Astrocyte of the cerebellum (primary cell): ENCODE measurements at regions not wholly inside any gene's neighbourhood (a gene's known extent, or its start where the extent isn't known, plus 50 kb on each side); places are given as distances from the start of the nearest gene placed in this dataset.
A peak's percentile ranks its signal among the peaks of the same experiment; 100 is the strongest.
"Not testable (repeated sequence)": the region's sequence is repeated elsewhere in the genome, so short reads cannot be mapped to it uniquely, and the experiment has no call there.

ENCODE experiments used
- DNase-seq: peaks from one replicate; pipeline ENCODE4 v3.0.0-alpha.2; 2011; ENCODE audit warnings: low read depth
- H3K4me3 ChIP-seq: 2 replicates; pipeline ENCODE4 v1.5.1; 2011; ENCODE audit warnings: mild to moderate bottlenecking, low read depth, low read length, moderate library complexity
- in situ Hi-C: cut with HindIII; loops from 2 replicates; pipeline ENCODE4 v1.10.0; 2017; ENCODE audit warnings: low sequenced_read_pairs
- TF ChIP-seq, protein P1 (sequence below): IDR thresholded peaks from 2 replicates; pipeline ENCODE4 v1.5.1; 2012; ENCODE audit warnings: low read length, low read depth, moderate library complexity, mild to moderate bottlenecking; ENCODE audit errors: missing control alignments

- DNase-seq, H3K4me3 ChIP-seq, in situ Hi-C loops: not testable (repeated sequence)
Measured at GRCh38 chr7:29674626-29675025, 111.0 kb downstream of the PRR15 start.

DNA sequence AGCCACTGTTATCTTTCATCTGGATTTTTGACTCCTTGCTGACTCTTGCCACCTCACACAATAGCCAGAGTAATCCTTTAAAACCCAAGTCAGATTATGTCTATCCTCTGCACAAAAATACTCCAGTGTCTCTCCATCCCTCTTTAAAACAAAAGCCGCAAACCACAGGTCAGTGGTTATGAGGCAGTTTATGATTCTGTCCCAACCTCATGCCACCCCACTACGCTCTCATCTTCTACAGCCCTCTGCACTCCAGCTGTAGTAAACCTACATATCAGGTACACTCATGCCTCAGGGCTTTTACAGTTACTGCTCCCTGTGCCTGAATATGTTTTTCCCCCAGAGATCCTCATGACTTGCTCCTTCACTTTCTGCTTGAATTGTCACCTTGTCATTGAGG is 113.6 kb downstream of the PRR15 start:
- H3K4me3 ChIP-seq, in situ Hi-C loops, DNase-seq: not testable (repeated sequence)

DNA sequence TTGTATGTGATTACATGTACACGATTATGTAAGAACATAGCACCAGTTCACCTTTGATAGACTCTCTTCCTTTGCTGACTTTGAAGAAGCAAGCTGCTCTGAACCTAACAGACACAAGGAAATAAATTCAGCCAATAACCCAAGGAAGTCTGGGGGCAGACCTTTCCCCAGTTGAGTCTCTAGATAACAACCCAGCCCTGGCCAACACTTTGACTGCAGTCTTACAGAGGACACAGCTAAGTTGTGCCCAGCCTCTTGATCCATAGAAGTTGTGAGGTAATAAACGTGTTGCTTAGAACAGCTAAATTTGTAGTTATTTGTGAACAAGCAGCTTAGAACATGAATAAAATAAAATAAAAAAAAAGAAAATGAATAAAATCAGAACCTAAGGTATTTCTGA is 116.3 kb downstream of the PRR15 start:
- DNase-seq, in situ Hi-C loops, H3K4me3 ChIP-seq: not testable (repeated sequence)

GRCh38 chr7:29680601-29681000 is 117.0 kb downstream of the PRR15 start:
- H3K4me3 ChIP-seq, in situ Hi-C loops, DNase-seq: not testable (repeated sequence)

DNA sequence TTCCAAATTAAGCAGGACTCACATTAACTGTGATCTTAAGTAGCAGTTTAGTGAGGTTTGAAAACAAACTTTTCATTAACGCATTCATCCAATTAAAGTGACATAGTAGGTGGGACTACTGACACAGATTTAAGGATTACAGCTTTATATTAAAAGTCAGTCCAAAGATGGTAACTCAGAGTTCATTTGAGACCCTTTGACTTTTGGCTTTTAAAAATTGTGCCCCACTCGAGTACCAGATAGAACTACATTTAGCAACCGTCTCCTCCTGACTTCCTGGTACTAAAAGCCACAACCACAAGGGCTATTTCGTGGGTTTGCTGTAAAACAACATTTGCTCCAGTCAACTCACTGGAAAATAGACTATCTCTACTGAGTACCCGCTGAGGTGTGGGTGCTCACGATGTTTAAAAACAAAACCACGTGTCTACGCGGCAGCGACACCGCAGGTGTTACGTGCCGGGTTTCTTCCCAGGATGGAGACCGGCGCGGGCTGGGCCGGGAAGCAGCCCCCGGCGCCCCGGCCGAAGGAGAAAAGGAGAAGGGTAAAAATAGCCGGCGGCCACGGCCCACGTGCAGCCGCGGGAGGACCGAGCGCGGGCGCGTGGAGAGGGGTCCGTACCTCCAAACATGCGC is 120.6 kb downstream of the PRR15 start:
- H3K4me3 ChIP-seq, result peak overlapping the region; percentile 58
- DNase-seq, in situ Hi-C loops: not testable (repeated sequence)

DNA sequence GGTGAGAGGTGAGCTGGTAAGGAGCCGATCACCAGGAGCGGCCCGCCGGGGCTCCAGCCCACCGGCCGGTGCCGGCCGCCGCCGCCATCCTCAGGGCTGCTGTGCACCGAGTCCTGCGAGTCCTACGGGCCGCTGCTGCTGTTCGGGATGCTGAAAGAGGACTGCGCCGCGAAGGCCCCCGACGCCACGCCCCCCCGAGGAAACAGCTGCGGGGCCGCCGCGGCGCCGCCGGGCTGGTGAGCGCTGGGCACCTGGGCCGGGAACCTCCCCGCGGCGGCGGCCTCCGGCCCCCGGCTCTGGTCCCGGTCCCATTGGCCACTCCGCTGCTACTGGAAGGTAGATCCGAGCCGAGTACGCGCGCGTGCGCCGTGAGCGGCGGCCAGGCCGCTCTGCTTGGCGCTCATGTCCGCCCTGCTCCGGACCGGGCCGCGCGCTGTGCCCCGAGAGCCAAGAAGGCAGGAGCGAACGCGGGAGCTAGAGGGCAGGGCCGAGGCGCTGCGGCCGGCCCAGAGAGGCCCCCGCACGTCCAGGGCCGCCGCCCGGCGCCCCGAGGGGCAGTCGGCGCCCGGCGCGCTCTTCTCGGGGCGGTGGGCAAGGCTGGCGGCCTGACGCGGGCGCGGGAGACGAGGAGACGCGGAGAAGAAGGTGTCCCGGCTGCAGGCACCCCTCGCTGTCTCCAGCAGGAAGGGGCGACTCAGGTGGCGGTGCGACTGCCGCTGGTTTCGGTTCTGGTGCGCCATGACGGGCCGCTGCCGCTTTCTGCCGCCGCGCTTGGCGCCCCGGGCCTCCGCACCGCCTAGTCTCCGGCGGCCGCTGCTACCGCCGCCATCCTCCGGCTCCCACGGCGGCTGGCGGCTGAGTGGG is 121.3 kb upstream of the WIPF3 start:
- in situ Hi-C loops, result no loop called here
- peak; percentile 27 for DNase-seq
- TF ChIP-seq, protein P1, sequence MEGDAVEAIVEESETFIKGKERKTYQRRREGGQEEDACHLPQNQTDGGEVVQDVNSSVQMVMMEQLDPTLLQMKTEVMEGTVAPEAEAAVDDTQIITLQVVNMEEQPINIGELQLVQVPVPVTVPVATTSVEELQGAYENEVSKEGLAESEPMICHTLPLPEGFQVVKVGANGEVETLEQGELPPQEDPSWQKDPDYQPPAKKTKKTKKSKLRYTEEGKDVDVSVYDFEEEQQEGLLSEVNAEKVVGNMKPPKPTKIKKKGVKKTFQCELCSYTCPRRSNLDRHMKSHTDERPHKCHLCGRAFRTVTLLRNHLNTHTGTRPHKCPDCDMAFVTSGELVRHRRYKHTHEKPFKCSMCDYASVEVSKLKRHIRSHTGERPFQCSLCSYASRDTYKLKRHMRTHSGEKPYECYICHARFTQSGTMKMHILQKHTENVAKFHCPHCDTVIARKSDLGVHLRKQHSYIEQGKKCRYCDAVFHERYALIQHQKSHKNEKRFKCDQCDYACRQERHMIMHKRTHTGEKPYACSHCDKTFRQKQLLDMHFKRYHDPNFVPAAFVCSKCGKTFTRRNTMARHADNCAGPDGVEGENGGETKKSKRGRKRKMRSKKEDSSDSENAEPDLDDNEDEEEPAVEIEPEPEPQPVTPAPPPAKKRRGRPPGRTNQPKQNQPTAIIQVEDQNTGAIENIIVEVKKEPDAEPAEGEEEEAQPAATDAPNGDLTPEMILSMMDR, result no peak
- H3K4me3 ChIP-seq, result peak overlapping the region; percentile 58

GRCh38 chr7:29685651-29686271 is 120.5 kb upstream of the WIPF3 start:
- in situ Hi-C loops, DNase-seq: not testable (repeated sequence)
- peak overlapping the region; percentile 58 for H3K4me3 ChIP-seq

DNA sequence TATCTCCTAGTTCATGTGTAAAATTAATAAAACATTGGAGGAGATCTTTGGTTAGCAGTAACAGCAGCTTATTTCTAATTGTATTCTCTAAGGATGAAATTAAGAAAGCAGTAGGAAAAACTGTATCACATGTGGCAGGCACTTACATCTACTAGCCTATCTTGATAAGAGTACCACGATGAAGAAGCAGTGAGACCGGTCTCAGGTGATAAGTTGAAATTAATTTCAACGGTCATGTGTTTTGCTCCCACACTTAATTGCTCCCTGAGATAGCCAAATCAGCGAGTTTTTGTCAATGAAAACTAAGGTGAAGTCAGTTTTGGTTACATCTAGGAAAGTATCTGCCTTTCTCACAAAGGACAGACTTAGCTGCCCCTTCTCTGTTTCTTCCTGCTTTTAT is 115.8 kb upstream of the WIPF3 start:
- in situ Hi-C loops, DNase-seq, H3K4me3 ChIP-seq: not testable (repeated sequence)

- in situ Hi-C loops, DNase-seq, H3K4me3 ChIP-seq: not testable (repeated sequence)
Measured at GRCh38 chr7:29696402-29696801, 109.9 kb upstream of the WIPF3 start.

DNA sequence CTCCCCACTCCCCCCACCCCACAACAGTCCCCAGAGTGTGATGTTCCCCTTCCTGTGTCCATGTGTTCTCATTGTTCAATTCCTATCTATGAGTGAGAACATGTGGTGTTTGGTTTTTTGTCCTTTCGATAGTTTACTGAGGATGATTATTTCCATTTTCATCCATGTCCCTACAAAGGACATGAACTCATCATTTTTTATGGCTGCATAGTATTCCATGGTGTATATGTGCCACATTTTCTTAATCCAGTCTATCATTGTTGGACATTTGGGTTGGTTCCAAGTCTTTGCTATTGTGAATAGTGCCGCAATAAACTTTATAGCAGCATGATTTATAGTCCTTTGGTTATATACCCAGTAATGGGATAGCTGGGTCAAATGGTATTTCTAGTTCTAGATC is 106.6 kb upstream of the WIPF3 start:
- H3K4me3 ChIP-seq, in situ Hi-C loops, DNase-seq: not testable (repeated sequence)

DNA sequence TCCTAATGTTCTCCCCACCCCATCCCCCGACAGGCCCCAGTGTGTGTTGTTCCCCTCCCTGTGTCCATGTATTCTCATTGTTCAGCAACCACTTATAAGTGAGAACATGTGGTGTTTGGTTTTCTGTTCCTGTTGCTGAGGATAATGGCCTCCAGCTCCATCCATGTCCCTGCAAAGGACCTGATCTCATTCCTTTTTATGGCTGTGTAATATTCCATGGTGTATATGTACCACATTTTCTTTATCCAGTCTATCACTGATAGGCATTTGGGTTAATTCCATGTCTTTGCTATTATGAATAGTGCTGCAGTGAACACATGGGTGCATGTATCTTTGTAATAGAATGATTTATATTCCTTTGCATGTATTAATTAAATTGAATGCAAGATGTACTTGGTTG is 104.8 kb upstream of the WIPF3 start:
- in situ Hi-C loops, H3K4me3 ChIP-seq, DNase-seq: not testable (repeated sequence)

DNA sequence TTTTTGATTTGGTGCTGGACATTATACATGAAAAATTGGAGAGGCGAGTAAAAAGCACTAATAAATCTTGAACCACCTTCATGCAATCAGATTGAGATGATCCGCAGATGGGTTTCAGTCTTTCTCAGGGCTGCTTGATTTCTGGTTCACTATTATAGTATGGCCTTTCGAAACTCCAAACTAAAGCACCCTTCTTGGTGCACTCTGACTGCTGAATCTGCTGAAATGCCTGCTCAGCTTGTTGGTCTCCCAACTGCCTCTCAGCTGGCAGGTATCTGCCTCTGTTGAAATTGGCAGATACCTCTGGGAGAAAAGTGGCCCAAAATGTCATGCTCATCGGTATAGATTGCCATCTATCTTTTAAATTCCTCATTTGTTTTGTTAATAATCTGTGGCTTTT is 102.5 kb upstream of the WIPF3 start:
- DNase-seq, H3K4me3 ChIP-seq, in situ Hi-C loops: not testable (repeated sequence)

DNA sequence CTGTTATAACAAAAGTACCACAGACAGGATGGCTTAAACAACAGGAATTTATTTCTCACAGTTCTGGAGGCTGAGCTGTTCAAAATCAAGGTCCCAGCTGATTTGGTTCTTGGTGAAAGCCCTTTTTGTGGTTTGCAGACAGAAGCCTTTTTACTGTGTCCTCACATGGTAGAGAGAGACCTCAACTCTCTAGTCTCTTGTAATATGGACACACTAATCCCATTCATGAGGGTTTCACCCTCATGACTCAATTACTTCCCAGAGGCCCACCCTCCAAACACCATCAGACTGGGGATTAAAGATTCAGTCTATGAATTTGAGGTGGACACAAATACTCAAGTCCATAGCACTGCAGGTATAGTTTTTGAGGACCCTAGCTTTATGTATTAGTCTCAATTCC is 97.3 kb upstream of the WIPF3 start:
- in situ Hi-C loops, DNase-seq, H3K4me3 ChIP-seq: not testable (repeated sequence)

GRCh38 chr7:29723127-29723526 is 83.2 kb upstream of the WIPF3 start:
- in situ Hi-C loops, H3K4me3 ChIP-seq: not testable (repeated sequence)
- DNase-seq, result peak; percentile 93
